ENCODE measurements at regions not wholly inside any gene's neighbourhood (a gene's known extent, or its start where the extent isn't known, plus 50 kb on each side); places are given as distances from the start of the nearest gene placed in this dataset.
"Not testable (repeated sequence)": the region's sequence is repeated elsewhere in the genome, so short reads cannot be mapped to it uniquely, and the experiment has no call there.

DNA sequence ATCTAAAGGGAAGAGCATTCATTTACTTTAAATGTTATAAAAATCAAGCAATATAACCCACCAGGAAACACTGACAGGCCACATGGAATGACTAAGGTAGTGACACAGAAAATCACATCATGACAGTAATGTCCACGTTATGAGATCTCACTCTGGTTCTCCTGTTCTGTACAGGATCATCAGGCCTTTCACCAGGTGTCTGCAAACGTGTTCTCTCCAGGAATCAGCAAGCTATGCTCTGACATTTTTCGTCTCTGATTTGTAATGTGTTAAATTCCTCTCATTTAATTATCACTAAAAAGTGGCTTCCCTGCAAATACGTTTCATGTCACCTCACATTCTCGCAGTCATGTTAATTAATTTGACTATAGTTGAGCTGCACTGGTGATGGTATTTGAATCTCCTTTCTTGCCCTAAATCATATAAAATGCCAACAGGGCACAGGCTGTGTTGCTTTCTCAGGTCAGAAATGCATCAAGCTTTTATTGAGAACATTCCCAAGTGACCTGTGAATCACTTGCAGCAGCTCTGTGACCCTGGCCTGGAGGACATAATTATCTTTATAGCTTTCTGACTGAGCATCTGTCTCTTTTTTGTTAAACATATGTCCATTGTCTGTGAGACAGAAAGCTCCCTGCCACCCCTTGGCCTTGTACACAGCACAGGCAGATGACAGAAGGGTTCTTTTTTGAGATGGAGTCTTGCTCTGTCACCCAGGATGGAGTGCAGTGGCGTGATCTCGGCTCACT lies 196.2 kb downstream of the DIRAS2 start:
- DNase-seq = no peak

DNA sequence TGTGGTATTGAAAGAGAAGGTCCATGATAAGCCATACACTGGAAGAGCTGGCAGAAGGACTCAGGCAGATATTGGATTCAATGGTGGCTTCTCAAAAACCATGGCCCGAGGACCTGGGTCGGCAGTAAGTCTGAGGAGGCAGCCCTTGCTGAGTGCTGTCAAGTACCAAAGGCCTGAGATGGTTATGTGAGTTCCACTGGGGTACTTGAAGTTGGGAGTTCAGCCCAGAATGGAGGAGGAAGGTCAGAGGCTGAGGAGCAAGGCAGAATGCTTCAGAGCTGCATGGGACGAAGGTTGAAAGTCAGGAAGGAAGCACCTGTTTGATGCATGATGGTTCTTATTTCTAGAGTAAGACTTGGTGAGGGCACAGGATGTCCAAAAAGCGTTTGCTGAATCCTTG lies 194.9 kb downstream of the DIRAS2 start:
- DNase-seq = no peak

DNA sequence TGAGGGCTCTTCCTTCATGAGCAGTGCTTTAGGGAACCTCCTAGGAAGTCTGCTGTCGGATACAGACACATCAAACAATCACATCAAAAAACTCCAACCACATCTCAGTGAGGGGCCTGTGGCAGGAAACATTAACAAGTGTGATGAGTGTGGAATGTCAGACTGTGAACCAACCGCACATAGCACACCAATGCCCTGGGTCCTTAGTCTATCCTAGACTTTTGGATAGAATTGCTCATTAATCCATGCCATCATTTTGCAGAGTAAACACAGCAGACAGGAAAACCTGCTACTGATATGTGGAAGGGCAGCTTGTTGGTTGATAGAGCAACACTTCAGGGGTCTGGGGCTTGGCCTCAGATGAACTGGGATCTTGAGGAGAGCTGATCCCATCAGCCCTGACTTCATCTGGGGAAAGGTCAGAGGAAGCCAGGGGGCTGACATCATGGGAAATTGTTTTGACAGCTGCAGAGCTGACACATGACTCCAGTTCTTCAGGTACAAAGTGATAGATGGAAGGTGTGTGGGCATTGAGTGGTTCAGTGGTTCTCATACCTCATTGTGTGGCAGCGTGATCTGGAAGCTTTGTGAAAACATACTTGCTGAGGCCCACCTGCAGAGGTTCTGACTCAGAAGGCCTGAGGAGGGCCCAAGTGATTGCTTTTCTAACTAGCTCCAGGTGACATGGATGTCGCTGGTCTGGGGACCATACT lies 193.3 kb downstream of the DIRAS2 start:
- no peak for DNase-seq

DNA sequence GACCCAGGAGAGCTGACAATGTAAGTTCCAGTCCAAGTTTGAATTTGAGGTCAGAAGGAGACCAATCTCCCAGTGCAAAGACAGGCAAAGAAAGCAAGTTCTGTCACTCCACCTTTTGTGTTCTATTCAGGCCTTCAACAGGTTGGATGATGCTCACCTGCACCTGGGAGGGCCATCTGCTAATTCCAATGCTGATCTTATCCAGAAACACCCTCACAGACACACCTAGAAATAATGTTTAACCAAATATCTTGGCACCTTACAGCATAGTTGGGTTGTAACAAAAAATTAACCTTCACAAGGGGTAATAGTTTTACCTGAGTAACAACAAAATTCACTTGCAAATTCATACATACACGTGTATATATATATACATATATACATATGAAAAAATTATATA lies 190.8 kb downstream of the DIRAS2 start:
- no peak for DNase-seq

DNA sequence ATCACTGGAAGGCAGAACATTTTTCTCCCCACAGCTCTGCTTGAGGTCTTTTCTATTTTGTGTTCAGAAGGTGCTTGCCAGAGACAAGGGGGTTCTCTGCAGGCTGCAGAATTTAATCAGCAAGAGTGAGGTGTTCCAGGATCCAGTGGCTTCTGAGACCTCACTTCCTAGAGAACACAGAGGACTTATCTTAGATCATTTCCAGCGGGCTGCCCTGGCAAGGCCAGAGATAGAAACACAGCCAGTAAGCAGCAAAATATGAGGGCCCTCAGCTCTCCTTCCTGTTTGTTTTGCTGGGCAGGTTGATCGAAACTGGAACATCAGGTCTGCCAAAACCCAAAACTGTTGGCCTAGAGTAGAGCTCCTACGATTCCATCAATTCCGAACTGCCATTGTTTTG lies 187.3 kb downstream of the DIRAS2 start:
- no peak for DNase-seq

DNA sequence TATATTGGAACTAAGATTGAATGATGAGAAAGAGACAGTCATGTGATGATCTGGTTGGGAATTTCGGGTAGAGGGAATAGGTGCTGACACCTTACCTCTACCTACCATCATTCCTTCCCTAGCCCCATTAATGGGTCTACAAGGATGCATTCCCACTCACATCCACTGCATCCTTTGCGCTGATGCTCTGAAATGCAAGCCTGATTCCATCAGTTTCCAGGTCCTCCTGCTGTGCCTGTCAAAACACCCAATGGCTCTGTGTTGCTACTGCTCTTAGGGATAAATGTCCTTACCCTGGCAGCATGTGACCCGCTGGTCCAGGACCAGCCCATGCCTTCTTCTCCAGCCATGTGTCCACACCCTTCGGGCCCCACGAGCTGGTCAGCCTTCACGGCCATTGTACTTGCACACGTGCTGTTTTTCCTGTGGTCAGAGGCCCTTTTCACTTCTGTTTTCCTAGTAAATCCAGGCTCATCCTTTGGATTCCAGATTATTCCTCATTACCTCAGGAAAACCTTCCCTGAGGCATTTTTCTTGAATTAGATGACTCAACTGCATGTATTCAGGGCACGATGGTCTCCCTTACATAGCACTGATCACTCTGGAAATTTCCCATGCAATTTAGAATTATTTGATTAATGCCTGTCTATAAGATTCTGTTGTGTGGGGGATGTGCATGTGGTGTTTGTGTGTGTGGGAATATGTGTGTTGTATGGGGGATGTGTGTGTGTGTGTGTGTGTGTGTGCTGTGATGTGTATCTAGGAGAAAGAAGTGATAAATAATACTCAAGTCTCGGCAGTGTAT lies 185.0 kb downstream of the DIRAS2 start:
- DNase-seq = no peak

DNA sequence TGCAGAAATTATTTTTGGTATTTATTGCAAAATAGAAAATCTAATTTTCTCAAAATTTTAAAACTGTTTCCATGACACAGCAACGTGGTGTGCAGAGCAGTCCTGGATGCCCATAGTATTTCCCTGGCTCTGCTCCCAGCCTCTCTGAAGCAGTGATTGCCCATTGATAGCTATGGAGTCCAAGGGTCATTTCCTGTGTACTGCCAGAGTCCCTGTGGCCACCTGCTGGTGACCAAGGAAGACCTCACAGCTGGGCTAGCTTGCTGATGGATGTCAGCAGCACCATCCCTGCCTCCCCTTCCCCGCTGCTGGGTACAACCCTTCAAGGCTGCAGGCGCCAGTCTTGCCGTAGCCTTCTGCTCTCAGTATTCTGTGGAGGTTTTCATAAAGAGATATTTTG lies 184.1 kb downstream of the DIRAS2 start:
- no peak for DNase-seq

DNA sequence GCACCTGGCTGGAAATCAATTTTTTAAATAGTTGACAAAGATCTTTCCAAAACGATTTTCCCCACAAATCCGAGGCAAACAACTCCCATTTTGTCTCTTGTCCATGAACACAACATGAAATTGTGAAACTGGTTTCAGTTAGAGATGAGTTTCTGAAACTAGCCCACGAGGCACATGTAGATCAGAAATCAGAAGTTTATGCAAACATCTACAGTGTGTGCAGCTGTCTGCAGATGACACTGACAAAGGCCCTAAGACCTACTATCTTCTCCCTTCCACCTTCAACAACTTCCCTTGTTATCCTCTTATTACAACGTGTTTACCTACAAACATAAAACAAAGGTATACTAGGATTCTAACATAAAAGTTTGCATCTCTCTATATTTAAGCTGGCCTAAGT lies 183.3 kb downstream of the DIRAS2 start:
- no peak for DNase-seq

DNA sequence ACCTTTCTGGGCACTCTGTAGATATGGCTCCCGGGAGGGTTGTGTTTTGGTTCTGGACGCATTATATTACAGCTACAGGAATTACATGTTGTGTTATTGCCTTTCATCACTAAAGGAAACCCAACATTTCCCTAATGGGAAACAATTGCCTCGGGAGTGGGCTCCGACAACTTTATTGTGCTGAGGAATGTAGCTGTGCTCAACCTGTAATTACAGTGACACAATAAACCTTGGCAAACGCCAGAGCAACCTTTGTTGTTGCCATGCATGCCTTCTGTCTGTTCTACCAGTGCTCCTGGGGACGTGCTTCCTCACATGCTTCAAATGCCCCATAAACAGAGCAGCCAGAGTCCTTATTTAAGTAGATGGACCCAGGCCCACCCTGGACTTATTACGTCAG lies 182.4 kb downstream of the DIRAS2 start:
- DNase-seq = no peak

DNA sequence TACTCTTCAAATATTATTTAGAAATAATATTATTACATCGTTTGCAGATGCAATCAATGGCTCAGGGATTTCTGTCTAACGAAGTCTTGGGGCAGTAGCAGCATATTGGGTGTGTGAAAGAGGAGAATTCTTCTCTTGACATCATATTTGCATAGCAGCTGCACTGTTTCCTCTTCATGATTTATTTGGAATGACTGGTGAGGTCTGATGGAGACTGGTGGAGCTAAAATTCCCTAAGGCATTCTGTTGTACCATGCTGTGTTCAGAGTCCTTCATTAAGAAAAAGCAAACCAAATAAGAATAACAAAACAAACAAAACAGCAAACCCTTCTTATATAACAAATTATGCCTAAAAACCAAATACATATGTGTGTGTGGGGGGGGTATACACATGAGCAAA lies 177.6 kb downstream of the DIRAS2 start:
- no peak for DNase-seq

DNA sequence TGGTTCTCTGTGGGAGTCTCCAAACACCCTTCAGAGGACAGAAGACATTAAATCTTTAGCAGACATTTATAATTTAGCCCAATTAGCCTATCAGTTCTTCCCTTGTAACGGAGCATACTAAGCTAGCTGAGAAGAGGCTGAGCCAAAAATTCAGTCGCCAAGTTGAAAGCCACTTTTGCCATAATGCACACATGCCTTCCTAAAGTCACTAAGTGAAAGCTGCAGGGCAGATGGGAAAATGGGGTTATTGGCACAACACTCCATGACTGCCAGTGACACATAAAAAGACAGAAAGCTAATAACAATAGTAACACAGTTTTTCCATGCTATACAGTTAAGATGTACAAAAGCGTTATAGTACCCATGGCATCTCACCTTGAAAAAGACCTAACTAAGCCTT lies 176.2 kb downstream of the DIRAS2 start:
- no peak for DNase-seq

DNA sequence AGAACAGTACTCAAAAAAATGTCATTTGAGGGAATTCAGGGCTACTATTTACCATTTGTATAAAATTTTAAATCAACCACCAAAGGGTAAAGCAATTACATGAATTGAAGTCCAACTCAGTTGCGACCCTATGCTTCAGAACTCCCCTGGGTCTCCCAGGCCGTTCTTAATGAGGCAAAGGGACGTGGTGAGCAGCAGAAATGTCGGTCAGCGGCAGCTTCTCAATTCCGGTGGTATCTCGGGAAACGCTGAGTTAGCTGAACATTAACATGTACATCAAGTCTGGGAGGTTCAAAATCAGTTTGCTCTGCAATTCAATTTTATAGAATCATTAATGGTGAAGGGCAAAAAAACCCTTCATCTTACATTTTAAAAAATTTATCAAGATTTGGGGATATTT lies 173.2 kb downstream of the DIRAS2 start:
- DNase-seq = no peak

DNA sequence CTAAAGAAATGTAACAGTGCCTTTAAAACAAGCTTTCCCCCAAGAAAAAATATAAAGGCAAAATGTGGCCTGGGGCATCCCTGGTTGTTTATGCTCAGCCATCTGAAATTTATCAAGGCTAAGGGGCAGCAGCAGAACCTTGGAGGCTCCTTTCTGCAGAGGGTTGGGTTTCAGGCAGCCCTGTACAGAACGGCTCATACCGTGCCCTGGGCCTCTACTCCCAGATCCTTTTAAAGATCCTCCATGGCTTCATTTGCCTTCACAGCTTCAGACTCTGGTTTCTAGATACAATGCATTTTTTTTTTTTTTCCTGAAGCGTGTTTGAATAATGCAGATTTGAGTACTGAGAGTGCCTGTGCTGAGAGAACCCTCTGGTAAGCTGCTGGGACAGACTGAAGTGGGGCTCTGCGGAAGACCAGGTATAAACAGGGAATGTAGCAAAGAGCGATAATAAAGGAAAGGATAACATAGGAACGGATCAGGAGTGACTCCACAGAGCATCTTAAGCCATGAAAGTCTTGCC lies 172.7 kb downstream of the DIRAS2 start:
- no peak for DNase-seq

DNA sequence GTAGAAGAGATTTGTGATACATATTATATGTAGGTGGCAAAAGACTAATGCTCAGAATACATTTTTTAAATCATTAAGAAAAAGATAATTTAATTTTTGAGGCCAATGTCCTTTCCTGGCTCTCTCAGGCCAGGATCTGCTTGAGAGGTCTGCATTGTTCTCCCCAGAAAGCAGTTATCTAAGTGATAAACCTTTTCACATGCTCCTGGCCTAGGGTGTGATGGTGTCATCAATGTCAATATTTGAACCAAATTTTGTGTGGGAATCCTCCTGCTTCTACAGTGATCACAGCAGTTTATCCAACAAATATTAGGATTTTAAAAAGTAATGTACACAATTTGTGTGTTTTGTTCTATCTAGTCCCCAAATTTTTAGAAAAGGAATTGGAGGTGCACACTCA lies 166.6 kb downstream of the DIRAS2 start:
- DNase-seq = no peak

DNA sequence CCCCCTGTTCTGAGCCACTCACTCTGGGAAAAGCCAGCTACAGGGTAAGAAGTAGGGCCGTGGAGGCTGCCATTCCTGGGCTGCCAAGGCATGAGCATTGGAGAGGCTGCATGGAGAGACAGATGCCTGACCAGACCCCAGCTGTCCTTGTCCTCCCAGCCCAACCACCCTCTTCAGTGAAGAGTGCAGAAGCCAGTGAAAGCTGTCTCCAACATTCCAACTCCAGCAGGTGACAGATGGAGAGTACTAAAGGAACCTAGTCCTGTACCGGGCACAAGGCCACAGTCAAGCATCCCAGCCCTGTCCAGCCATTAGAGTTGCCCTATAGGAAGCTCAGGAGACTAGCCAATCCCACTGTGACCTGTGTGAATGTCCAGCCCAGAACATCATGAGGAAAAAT lies 165.1 kb downstream of the DIRAS2 start:
- no peak for DNase-seq

DNA sequence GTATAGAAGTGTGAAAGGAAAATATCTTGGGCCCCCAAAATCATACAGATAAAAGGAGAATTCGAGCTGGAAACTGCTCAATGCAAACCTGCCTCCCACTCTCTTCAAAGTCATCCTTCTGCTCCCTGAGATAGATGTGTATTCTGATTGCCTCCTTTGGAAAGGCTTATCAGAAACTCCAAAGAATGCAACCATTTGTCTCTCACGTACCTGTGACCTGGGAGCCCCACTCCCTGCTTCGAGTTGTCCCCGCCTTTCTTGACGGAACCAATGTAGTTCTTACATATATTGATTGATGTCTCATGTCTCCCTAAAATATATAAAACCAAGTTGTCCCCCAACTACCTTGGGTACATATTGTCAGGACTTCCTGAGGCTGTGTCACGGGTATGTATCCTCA lies 163.8 kb downstream of the DIRAS2 start:
- no peak for DNase-seq

DNA sequence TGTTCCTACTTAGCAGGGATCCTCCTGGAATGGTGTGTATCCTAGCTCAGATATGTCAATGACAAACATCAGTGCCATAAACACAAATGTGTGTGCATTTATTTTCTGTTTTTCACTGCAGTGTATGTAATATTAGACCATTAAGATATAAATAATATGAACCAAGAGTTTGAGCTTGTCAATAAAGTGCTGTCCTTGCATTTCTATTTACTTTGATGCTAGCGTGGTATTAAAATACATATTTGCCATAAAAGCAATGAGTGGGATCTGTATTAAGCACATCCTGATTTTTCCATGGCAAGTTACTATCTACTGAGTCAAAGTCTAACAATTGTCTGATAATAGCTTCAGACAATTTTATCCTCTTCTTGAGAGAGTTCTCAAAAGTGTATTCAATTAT lies 157.6 kb downstream of the DIRAS2 start:
- DNase-seq = no peak

DNA sequence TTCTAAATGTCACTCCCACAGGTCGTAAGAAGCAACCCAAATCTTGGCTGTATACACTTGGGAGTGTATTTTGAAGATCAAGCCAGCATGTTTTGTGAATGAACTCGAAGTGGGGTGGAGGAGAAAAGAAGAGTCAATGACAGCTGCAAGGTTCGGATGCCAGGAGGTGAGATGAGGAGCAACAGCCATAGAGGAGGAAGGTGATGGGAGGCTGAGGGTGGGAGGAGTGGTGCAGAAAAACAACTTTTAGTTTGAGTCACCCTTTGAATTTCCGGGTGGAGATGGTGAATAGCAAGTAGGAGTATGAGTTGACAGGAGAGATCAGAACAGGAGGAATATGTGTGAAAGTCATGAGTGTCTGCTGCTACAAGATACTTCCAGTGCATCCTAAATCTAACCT lies 153.6 kb downstream of the DIRAS2 start:
- no peak for DNase-seq

DNA sequence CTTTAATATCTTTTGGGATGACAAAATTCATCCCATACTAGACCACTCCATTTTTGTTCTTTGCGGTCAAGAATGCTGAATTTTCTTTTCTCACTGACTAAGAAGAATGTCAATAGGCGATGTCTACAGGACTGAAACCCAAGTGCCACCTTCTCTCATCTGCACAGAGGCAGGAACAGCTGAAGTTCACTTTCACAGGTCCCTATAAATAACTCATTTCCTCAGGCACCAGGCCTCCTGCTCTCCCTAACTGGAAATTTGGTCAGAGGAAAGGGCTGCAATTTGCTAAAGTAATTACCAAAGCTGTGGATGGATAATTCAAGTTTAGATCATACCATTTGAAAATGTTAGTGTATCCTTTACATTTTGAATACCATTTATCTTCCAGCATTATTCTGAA lies 142.9 kb downstream of the DIRAS2 start:
- no peak for DNase-seq

DNA sequence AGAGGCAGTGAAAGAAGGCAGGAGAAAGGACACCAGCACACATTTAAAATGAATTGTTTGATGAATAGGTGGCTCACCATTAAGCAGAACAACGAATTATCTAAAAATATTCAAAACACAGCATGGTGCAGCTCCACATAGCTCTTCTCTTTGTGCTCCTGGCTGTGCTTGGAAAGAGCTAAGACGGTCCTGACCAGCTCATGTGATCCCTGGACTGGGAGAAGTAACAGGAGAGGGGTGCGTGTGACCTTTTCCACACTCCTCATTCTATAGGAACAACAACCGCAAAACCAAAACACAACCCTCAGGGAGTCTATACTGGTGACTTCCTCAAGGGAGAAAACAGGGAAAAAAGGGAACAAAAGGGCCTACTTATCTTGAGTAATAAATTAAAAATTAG lies 140.5 kb downstream of the DIRAS2 start:
- no peak for DNase-seq

DNA sequence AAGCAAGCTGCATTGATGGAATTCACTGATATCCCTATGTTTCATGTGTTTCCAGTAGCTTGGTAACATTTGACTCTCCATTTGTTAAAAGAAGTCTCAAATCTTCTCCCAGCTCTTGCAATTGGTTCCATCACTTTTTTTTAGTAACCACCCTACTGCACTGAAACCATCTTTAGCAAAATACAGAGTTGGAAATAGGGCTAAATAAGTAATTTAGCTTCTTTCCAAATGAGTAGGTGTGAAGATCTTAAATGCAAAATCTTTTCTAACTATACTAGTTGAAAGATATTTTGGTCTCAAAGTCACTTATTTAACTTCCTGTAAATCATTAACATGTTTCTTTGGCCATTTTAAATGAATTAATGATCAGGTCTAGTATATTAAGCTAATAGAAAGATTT lies 138.1 kb downstream of the DIRAS2 start:
- no peak for DNase-seq

DNA sequence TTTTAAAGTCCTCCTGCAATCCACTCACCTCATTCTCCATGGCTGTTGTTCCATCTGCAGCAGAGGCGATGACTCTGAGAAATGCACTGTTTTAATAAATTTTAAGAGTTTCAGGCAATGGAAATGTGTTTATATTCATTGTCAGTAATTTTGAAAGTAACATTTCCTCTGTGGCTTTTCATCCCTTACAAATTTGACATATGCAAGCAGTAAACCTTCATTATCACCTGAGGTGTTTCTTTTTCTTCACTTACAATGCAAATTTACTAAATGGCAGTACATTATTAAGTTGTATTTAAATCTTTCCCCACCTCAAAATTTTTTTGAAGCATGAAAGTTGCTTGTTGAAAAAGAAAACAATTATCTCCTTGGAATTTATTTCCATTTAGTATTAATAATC lies 136.9 kb downstream of the DIRAS2 start:
- DNase-seq = no peak

DNA sequence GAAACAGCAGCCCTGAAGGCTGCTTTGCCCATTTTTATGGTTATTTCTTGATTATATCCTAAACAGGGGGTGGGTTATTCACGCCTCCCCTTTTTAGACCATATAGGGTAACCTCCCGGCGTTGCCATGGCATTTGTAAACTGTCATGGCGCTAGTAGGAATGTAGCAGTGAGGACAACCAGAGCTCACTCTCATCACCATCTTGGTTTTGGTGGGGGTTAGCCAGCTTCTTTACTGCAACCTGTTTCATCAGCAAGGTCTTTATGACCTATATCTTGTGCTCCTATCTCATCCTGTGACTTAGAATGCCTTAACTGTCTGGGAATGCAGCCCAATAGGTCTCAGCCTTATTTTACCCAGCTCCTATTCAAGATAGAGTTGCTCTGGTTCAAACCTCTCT lies 136.2 kb downstream of the DIRAS2 start:
- DNase-seq = not testable (repeated sequence)

DNA sequence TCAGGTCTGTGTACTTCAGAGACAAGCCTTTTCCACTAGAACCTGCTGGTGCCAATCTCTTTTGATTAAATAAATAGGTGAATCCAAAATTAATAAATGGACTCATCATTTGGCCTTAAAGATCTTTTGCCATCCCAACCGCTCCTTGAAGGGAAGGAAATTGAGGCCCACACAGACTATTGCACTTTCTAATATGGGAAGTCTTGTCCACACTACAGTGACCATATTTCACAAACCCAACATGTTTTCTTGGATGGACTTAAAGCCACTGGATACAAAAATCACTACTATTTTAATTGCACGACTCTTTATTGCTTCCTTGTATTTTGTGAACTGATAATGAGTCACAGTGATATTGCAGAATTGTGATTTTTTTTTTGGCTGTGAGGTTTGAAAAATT lies 135.0 kb downstream of the DIRAS2 start:
- DNase-seq = no peak
